ENCODE measurements at regions not wholly inside any gene's neighbourhood (a gene's known extent, or its start where the extent isn't known, plus 50 kb on each side); places are given as distances from the start of the nearest gene placed in this dataset.
A peak's percentile ranks its signal among the peaks of the same experiment; 100 is the strongest.

- DNase-seq (ENCODE audit: low spot score): no peak
Observed at GRCh38 chr2:183214680-183215079, 90.4 kb downstream of the NUP35 start.

GRCh38 chr2:183215917-183216316, 91.7 kb downstream of the NUP35 start:
- no peak for DNase-seq (ENCODE audit: low spot score)

- no peak for DNase-seq (ENCODE audit: low spot score)
Observed at GRCh38 chr2:183219888-183220287, 95.6 kb downstream of the NUP35 start.

GRCh38 chr2:183222751-183223150, 98.5 kb downstream of the NUP35 start:
- DNase-seq (ENCODE audit: low spot score): no peak

GRCh38 chr2:183224948-183225347, 100.7 kb downstream of the NUP35 start:
- DNase-seq (ENCODE audit: low spot score): no peak

GRCh38 chr2:183227176-183227575, 102.9 kb downstream of the NUP35 start:
- no peak for DNase-seq (ENCODE audit: low spot score)

- DNase-seq (ENCODE audit: low spot score): peak; percentile 25
Observed at GRCh38 chr2:183229386-183229785, 105.1 kb downstream of the NUP35 start.

- DNase-seq (ENCODE audit: low spot score): peak; percentile 58
Observed at GRCh38 chr2:183232161-183232865, 108.1 kb downstream of the NUP35 start.

DNA sequence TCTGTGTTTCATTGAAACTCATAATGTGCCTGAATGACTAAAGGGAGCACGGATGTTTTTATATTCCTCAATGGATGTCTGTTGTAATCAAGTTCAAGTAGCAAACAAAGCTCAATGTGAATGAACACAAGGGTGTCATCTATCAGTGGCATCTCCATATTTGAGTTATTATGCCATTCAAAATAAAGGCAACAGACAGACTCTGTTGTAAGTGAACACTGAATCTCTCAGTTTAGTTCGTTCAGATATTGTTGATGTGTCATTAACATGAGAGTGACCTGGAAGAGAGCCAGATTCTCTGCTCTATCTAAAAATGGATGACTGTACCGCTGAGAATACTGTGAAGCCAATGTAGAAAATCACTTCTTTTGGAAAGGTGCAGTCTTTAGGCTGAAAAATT, 118.7 kb downstream of the NUP35 start:
- no peak for DNase-seq (ENCODE audit: low spot score)

GRCh38 chr2:183243758-183244157, 119.5 kb downstream of the NUP35 start:
- no peak for DNase-seq (ENCODE audit: low spot score)

GRCh38 chr2:183244300-183244844, 120.1 kb downstream of the NUP35 start:
- no peak for DNase-seq (ENCODE audit: low spot score)

DNA sequence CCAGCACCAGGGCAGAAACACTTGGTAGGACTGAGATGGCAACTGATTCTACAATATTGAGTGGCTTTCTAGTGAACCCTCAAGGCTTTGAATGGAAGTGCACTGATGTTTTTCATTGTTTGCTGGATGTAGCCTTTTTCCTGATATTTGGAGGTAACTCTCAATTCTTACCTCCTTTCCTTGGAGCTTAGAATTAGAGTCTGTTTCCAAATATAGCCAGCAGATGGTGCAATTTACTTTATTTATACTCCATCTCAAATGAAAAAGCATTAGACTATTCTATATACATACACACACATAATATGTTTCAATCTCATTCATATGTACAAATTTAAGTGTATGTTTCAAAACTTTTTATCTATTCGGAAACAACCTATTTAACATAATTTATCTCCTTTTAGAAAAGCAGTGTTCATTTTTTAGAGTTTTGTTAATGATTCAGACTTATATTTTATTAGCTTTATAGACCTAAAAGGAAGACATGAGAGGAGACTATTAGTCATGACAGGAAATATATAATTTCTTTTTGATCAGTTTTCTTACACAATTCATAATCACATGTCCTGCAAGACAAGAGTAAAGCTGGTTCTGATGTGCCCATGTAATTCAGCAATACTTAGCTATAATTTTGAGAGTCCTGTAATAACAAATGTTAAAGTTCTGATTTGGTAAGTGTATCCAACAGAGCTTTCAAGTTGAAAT, 124.8 kb downstream of the NUP35 start:
- DNase-seq (ENCODE audit: low spot score): peak; percentile 44

GRCh38 chr2:183250061-183250460, 125.8 kb downstream of the NUP35 start:
- DNase-seq (ENCODE audit: low spot score): no peak

GRCh38 chr2:183250472-183250871, 126.2 kb downstream of the NUP35 start:
- DNase-seq (ENCODE audit: low spot score): no peak

GRCh38 chr2:183253441-183254130, 129.3 kb downstream of the NUP35 start:
- DNase-seq (ENCODE audit: low spot score): no peak

GRCh38 chr2:183255411-183255810, 131.2 kb downstream of the NUP35 start:
- no peak for DNase-seq (ENCODE audit: low spot score)

DNA sequence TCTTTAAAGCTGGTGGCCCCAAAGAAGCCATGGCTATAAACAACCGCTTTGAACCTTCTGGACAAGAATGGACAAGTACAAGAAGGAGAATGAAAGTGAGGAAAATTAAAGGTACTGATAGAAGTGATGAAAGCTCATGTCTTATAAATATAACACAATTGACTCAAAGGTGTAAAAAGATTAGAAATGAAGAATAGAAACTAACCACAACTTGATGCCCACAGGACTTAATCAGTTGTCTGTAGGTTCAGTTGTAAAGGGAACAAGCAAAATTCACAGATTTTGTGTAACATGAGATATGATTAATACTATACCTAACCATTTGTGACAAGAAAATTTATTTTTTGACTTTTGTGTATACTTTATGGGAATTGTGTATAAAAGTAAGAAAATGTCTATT, 135.7 kb downstream of the NUP35 start:
- no peak for DNase-seq (ENCODE audit: low spot score)

GRCh38 chr2:183260527-183260926, 136.3 kb downstream of the NUP35 start:
- no peak for DNase-seq (ENCODE audit: low spot score)

DNA sequence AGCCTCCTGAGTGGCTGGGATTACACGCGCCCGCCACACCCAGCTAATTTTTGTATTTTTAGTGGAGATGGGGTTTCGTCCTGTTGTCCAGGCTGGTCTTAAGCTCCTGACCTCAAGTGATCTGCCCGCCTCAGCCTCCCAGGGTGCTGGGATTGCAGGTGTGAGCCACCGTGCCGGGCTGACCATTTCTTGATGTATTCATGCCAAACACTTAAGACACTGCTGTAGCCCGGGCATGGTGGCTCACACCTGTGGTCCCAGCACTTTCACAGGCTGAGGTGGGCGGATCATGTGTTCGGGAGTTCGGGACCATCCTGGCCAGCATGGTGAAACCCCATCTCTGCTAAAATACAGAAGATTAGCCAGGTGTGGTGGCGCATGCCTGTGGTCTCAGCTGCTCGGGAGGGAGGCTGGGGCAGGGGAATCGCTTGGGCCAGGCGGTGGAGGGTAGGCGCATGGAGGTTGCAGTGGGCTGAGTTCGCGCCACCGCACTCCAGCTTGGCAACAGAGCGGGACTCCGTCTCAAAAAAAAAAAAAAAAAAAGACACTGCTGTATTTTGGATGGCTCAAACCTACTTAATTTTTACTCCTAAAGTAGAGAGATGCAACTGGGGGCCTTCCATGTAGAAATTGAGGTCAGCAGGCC, 140.8 kb downstream of the NUP35 start:
- no peak for DNase-seq (ENCODE audit: low spot score)

- DNase-seq (ENCODE audit: low spot score): no peak
Observed at GRCh38 chr2:183267148-183267827, 143.0 kb downstream of the NUP35 start.

GRCh38 chr2:183269956-183270355, 145.7 kb downstream of the NUP35 start:
- DNase-seq (ENCODE audit: low spot score): no peak

Measured in umbilical cord (tissue), 1 donor.